Breast epithelium (tissue), 4 donors: ENCODE measurements at regions not wholly inside any gene's neighbourhood (a gene's known extent, or its start where the extent isn't known, plus 50 kb on each side); places are given as distances from the start of the nearest gene placed in this dataset.

Experiments
- DNase-seq, 2 donors: peaks; one replicate each; pipeline ENCODE4 v3.0.0-alpha.2; 2019; ENCODE audit warnings: low spot score in 2 of 2
- H3K27ac ChIP-seq, 2 donors: fragments of 200-600 bp; sonication (generic) in 1 of 2; one replicate each; pipeline ENCODE4 v1.5.1; 2016 to 2019; ENCODE audit warnings: mild to moderate bottlenecking in 1 of 2
- H3K27me3 ChIP-seq, 2 donors: fragments of 200-600 bp; sonication (generic) in 1 of 2; one replicate each; pipeline versions ENCODE4 v1.5.1 to v1.6.0; 2017 to 2019; ENCODE audit warnings: control low read depth in 1 of 2, mild to moderate bottlenecking in 1 of 2
- H3K36me3 ChIP-seq: fragments of 200-600 bp; one replicate; pipeline ENCODE4 v1.5.1; 2019
- H3K4me1 ChIP-seq, 2 donors: fragments of 200-600 bp; sonication (generic); one replicate each; pipeline ENCODE4 v1.5.1; 2016 to 2019; ENCODE audit warnings: control low read depth in 1 of 2
- H3K4me3 ChIP-seq, 3 donors: fragments of 200-600 bp; sonication (generic); 1 replicate in 2 of 3; 2 replicates in 1 of 3; pipeline ENCODE4 v1.5.1; 2016 to 2019; ENCODE audit warnings: mild to moderate bottlenecking in 3 of 3, moderate library complexity in 2 of 3
- H3K9me3 ChIP-seq, 2 donors: fragments of 200-600 bp; sonication (generic) in 1 of 2; one replicate each; pipeline ENCODE4 v1.5.1; 2016 to 2019; ENCODE audit warnings: control low read depth in 1 of 2
- POLR2A ChIP-seq: fragments of 450-650 bp; IDR thresholded peaks from one replicate; pipeline ENCODE4 v1.6.1; 2016; ENCODE audit warnings: antibody characterized with exemption, mild to moderate bottlenecking, moderate library complexity
- POLR2AphosphoS5 ChIP-seq, 3 donors: sonication (generic); formaldehyde crosslinking; IDR thresholded peaks; one replicate each; pipeline ENCODE4 v1.6.1; 2017; ENCODE audit warnings: antibody characterized with exemption in 3 of 3
- intact Hi-C: fragments of 100-400 bp; cut with DNase I; formaldehyde crosslinking; loops from one replicate; pipeline ENCODE4 v1.15.1; 2023; ENCODE audit warnings: low total_unique reads
- TF ChIP-seq, protein P1 (sequence below), 3 donors: fragments of 450-650 bp; IDR thresholded peaks; one replicate each; pipeline ENCODE4 v1.5.1; 2016 to 2017; ENCODE audit warnings: antibody characterized with exemption in 3 of 3, mild to moderate bottlenecking in 3 of 3, moderate library complexity in 3 of 3

GRCh38 chr10:33938001-33938400, 603.5 kb upstream of the NRP1 start:
- Histone ChIP-seq H3K4me3 (no peak overlapping the region), H3K27ac (no peak overlapping the region)
- intact Hi-C loops = loop anchor here (5.0 kb wide), 1 partner anchor 651 kb away; no protein-coding TSS in a partner anchor

GRCh38 chr10:33937036-33937730, 602.7 kb upstream of the NRP1 start:
- TF ChIP-seq POLR2AphosphoS5 (IDR thresholded peaks at IDR 0.05) = no peak
- TF ChIP-seq, protein P1, sequence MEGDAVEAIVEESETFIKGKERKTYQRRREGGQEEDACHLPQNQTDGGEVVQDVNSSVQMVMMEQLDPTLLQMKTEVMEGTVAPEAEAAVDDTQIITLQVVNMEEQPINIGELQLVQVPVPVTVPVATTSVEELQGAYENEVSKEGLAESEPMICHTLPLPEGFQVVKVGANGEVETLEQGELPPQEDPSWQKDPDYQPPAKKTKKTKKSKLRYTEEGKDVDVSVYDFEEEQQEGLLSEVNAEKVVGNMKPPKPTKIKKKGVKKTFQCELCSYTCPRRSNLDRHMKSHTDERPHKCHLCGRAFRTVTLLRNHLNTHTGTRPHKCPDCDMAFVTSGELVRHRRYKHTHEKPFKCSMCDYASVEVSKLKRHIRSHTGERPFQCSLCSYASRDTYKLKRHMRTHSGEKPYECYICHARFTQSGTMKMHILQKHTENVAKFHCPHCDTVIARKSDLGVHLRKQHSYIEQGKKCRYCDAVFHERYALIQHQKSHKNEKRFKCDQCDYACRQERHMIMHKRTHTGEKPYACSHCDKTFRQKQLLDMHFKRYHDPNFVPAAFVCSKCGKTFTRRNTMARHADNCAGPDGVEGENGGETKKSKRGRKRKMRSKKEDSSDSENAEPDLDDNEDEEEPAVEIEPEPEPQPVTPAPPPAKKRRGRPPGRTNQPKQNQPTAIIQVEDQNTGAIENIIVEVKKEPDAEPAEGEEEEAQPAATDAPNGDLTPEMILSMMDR (IDR thresholded peaks at IDR 0.05) = no peak
- TF ChIP-seq POLR2A = no peak
- H3K4me3 ChIP-seq = no peak overlapping the region
- H3K36me3 ChIP-seq = no peaks in the 10 kb centered on the region
- no peaks in the 10 kb centered on the region for H3K9me3 ChIP-seq
- H3K4me1 ChIP-seq = no peaks in the 10 kb centered on the region
- H3K27me3 ChIP-seq = no peaks in the 10 kb centered on the region
- no peak for DNase-seq
- H3K27ac ChIP-seq = no peak overlapping the region
- intact Hi-C loops = loop anchor here (5.0 kb wide), 1 partner anchor 650 kb away; no protein-coding TSS in a partner anchor

More at GRCh38 chr10:33938001-33938400, 603.5 kb upstream of the NRP1 start:
- H3K27me3 ChIP-seq = no peaks in the 10 kb centered on the region
- TF ChIP-seq POLR2AphosphoS5 (IDR thresholded peaks at IDR 0.05) = no peak
- TF ChIP-seq, protein P1 (IDR thresholded peaks at IDR 0.05) = no peak
- no peak for DNase-seq
- H3K36me3 ChIP-seq = no peaks in the 10 kb centered on the region
- H3K4me1 ChIP-seq = no peaks in the 10 kb centered on the region
- no peaks in the 10 kb centered on the region for H3K9me3 ChIP-seq

- intact Hi-C loops = loop anchor here (5.0 kb wide), 1 partner anchor 648 kb away; no protein-coding TSS in a partner anchor
- Histone ChIP-seq H3K27ac (no peak overlapping the region), H3K9me3 (no peaks in the 10 kb centered on the region), H3K4me3 (no peak overlapping the region), H3K36me3 (no peaks in the 10 kb centered on the region), H3K27me3 (no peaks in the 10 kb centered on the region), H3K4me1 (no peaks in the 10 kb centered on the region)
- TF ChIP-seq POLR2A = no peak
- TF ChIP-seq, protein P1 (IDR thresholded peaks at IDR 0.05) = no peak
- no peak for TF ChIP-seq POLR2AphosphoS5 (IDR thresholded peaks at IDR 0.05)
- no peak for DNase-seq
Observed at GRCh38 chr10:33935350-33935749, 600.9 kb upstream of the NRP1 start.

- no peaks in the 10 kb centered on the region for H3K36me3 ChIP-seq
- no peak overlapping the region for H3K27ac ChIP-seq
- no peaks in the 10 kb centered on the region for H3K9me3 ChIP-seq
- TF ChIP-seq POLR2AphosphoS5 (IDR thresholded peaks at IDR 0.05) = no peak
- TF ChIP-seq, protein P1 (IDR thresholded peaks at IDR 0.05) = no peak
- no peak for TF ChIP-seq POLR2A
- H3K27me3 ChIP-seq = no peaks in the 10 kb centered on the region
- H3K4me1 ChIP-seq = no peaks in the 10 kb centered on the region
- intact Hi-C loops = no loop called here
- H3K4me3 ChIP-seq = no peak overlapping the region
- no peak for DNase-seq
Observed at GRCh38 chr10:33930079-33930478, 595.6 kb upstream of the NRP1 start.

- DNase-seq = peak in 1 of 2 donors; percentile 84
- peak overlapping the region; percentile 62 to 77 for H3K27ac ChIP-seq
Observed at GRCh38 chr10:33927347-33927746, 592.9 kb upstream of the NRP1 start.

More at GRCh38 chr10:33927347-33927746, 592.9 kb upstream of the NRP1 start:
- Histone ChIP-seq H3K4me3 (no peak overlapping the region), H3K4me1 (no peaks in the 10 kb centered on the region), H3K27me3 (no peaks in the 10 kb centered on the region), H3K9me3 (peaks cover 0 to 7% of the 10 kb centered on the region in 2 donors), H3K36me3 (no peaks in the 10 kb centered on the region)
- intact Hi-C loops = loop anchor here (10.0 kb wide), 1 partner anchor 243 kb away; no protein-coding TSS in a partner anchor
- no peak for TF ChIP-seq POLR2A
- TF ChIP-seq POLR2AphosphoS5 (IDR thresholded peaks at IDR 0.05) = no peak
- TF ChIP-seq, protein P1 (IDR thresholded peaks at IDR 0.05) = no peak
